Caco-2 (cell line): ENCODE measurements at regions not wholly inside any gene's neighbourhood (a gene's known extent, or its start where the extent isn't known, plus 50 kb on each side); places are given as distances from the start of the nearest gene placed in this dataset.

Experiments used
- BruUV-seq: library from RNA; stranded (reverse); fragments of 400-500 nt; replicated peaks from 2 replicates; lab custom pipeline; 2021; lab: Mats Ljungman, UMichigan
- CTCF ChIA-PET: fragments of 300-600 bp; sonication (Branson Sonifier 250); formaldehyde crosslinking; loops from one replicate; lab custom pipeline; 2022; ENCODE audit warnings: antibody characterized with exemption; lab: Charles Lee
- POLR2A ChIA-PET: fragments of 300-600 bp; sonication (Branson Sonifier 250); formaldehyde crosslinking; loops from one replicate; lab custom pipeline; 2022; ENCODE audit warnings: antibody characterized with exemption; lab: Charles Lee
- DNase-seq, 2 experiments: peaks; one replicate each; pipeline versions ENCODE4 v3.0.0 to v3.0.0-alpha.2; 2020 to 2022
- H3K27me3 ChIP-seq: replicated peaks from 2 replicates; pipeline ENCODE4 v1.6.0; 2011; ENCODE audit warnings: low read length; ENCODE audit not compliant: control insufficient read depth, insufficient read depth
- H3K36me3 ChIP-seq: 2 replicates; pipeline ENCODE4 v1.5.1; 2011; ENCODE audit warnings: low read length; ENCODE audit not compliant: control insufficient read depth, insufficient read depth
- H3K4me1 ChIP-seq: fragments of 250-450 bp; sonication (Bioruptor Pico); 2 replicates; pipeline ENCODE4 v1.5.1; 2020; ENCODE audit warnings: mild to moderate bottlenecking
- H3K4me3 ChIP-seq: 2 replicates; pipeline ENCODE4 v1.5.1; 2011; ENCODE audit warnings: low read depth, mild to moderate bottlenecking, control low read depth, low read length
- H3K9me3 ChIP-seq: fragments of 250-450 bp; sonication (Bioruptor Pico); 2 replicates; pipeline ENCODE4 v1.5.1; 2020; ENCODE audit warnings: mild to moderate bottlenecking, moderate library complexity
- H3K27ac Mint-ChIP-seq: one replicate; pipeline ENCODE4 v1.8.0; 2022; ENCODE audit warnings: mixed read lengths; ENCODE audit not compliant: unreplicated experiment
- H3K27me3 Mint-ChIP-seq: one replicate; pipeline ENCODE4 v1.8.0; 2022; ENCODE audit warnings: mixed read lengths; ENCODE audit not compliant: insufficient read depth, unreplicated experiment
- H3K36me3 Mint-ChIP-seq: one replicate; pipeline ENCODE4 v1.8.0; 2022; ENCODE audit warnings: mild to moderate bottlenecking, mixed read lengths; ENCODE audit not compliant: insufficient read depth, unreplicated experiment
- H3K4me1 Mint-ChIP-seq: one replicate; pipeline ENCODE4 v1.8.0; 2022; ENCODE audit warnings: low read depth, mixed read lengths; ENCODE audit not compliant: unreplicated experiment
- H3K4me3 Mint-ChIP-seq: one replicate; pipeline ENCODE4 v1.8.0; 2022; ENCODE audit warnings: mild to moderate bottlenecking, moderate library complexity, mixed read lengths; ENCODE audit not compliant: unreplicated experiment
- H3K9me3 Mint-ChIP-seq: one replicate; pipeline ENCODE4 v1.8.0; 2022; ENCODE audit warnings: mixed read lengths; ENCODE audit not compliant: unreplicated experiment
- intact Hi-C: fragments of 100-400 bp; cut with micrococcal nuclease; formaldehyde crosslinking; loops from one replicate; pipeline ENCODE4 v1.10.0; 2022; ENCODE audit not compliant: unreplicated experiment
- TF ChIP-seq, protein P1 (sequence below), 2 experiments: fragments of 200-600 bp in 1 of 2; IDR thresholded peaks; 1 replicate in 1 of 2; 2 replicates in 1 of 2; pipeline versions ENCODE4 v1.5.1 to v1.8.0; 2011 to 2022; ENCODE audit warnings: antibody characterized with exemption in 1 of 2, control low read depth in 1 of 2, inconsistent platforms in 1 of 2, low read depth in 1 of 2, low read length in 1 of 2, mild to moderate bottlenecking in 1 of 2, moderate library complexity in 1 of 2; ENCODE audit not compliant: insufficient read depth in 1 of 2, severe bottlenecking in 1 of 2, unreplicated experiment in 1 of 2

DNA sequence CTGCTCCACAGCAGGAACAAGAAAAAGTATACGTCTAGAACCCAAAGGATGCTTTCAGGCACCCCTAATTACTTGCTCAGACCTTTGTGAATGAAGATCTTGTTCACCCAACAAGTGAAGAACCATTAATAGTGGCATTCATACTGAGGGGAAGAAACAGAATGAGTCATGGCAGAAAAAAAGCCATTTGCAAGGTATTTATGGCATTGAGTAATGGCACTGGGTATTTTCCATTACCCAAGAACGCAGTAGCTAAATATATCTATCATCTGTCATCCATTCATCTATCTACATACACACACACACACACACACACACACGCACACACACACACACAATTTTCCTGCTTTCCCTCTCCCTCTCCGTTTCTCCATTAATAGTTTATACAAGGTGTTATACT is 56.4 kb upstream of the XIRP2 start:
- Histone ChIP-seq H3K27me3 (no peaks in the 10 kb centered on the region), H3K4me1 (no peaks in the 10 kb centered on the region), H3K4me3 (no peak overlapping the region), H3K36me3 (no peaks in the 10 kb centered on the region), H3K9me3 (no peaks in the 10 kb centered on the region)
- no peak for DNase-seq
- BruUV-seq = no TSS peak
- H3K4me3 Mint-ChIP-seq = no peak overlapping the region
- CTCF ChIA-PET = no interaction called here
- TF ChIP-seq, protein P1, sequence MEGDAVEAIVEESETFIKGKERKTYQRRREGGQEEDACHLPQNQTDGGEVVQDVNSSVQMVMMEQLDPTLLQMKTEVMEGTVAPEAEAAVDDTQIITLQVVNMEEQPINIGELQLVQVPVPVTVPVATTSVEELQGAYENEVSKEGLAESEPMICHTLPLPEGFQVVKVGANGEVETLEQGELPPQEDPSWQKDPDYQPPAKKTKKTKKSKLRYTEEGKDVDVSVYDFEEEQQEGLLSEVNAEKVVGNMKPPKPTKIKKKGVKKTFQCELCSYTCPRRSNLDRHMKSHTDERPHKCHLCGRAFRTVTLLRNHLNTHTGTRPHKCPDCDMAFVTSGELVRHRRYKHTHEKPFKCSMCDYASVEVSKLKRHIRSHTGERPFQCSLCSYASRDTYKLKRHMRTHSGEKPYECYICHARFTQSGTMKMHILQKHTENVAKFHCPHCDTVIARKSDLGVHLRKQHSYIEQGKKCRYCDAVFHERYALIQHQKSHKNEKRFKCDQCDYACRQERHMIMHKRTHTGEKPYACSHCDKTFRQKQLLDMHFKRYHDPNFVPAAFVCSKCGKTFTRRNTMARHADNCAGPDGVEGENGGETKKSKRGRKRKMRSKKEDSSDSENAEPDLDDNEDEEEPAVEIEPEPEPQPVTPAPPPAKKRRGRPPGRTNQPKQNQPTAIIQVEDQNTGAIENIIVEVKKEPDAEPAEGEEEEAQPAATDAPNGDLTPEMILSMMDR (IDR thresholded peaks at IDR 0.05; ENCODE audit: insufficient read depth in 1 of 2, low read depth in 1 of 2, low read length in 1 of 2, severe bottlenecking in 1 of 2, unreplicated experiment in 1 of 2) = no peak
- intact Hi-C loops = no loop called here
- no peaks in the 10 kb centered on the region for H3K27me3 Mint-ChIP-seq
- no peaks in the 10 kb centered on the region for H3K9me3 Mint-ChIP-seq
- POLR2A ChIA-PET = no interaction called here
- no peak overlapping the region for H3K27ac Mint-ChIP-seq
- H3K36me3 Mint-ChIP-seq = no peaks in the 10 kb centered on the region
- no peaks in the 10 kb centered on the region for H3K4me1 Mint-ChIP-seq

DNA sequence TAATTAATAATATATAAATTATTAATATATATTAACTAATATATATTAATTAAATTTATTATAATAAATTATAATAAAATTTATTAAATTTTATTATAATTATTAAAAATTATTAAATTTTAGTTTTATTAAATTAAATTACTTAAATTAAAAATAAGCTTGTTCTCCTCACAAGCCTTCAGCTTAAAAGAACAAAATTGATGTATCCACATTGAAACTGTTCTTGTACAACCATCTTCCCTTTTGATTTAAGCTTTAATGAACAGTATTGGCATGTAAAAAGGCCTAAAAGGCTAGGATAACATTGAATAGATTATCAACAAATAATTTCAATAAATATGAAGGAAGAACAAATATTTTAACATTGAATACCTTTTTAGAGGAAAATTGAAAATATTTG is 62.4 kb upstream of the XIRP2 start:
- H3K4me3 ChIP-seq = no peak overlapping the region
- H3K27me3 Mint-ChIP-seq = no peaks in the 10 kb centered on the region

DNA sequence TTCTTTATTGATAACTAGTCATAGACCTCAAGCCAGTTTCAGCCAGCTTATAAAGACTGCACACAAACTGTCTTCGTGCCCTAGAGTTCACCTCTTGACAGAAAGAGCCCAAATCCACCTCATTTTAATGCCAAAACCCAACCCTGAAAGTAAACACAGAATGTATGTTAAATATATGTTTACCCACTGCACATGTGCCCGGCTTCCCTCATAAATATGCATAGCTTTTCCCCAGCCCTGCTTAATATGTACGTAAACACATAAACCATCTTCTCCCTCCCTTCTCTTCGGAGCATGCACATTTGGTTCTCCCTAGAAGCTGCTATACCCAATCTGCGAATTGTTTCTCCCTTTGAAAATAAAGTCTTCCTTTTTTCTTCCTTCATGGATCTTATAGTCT is 73.9 kb upstream of the XIRP2 start:
- Histone ChIP-seq H3K9me3 (no peaks in the 10 kb centered on the region), H3K4me3 (no peak overlapping the region), H3K27me3 (no peaks in the 10 kb centered on the region), H3K4me1 (no peaks in the 10 kb centered on the region), H3K36me3 (no peaks in the 10 kb centered on the region)
- POLR2A ChIA-PET = no interaction called here
- Mint-ChIP-seq H3K4me1 (no peaks in the 10 kb centered on the region), H3K9me3 (no peaks in the 10 kb centered on the region), H3K27ac (no peak overlapping the region), H3K36me3 (no peaks in the 10 kb centered on the region), H3K4me3 (no peak overlapping the region), H3K27me3 (no peaks in the 10 kb centered on the region)
- TF ChIP-seq, protein P1 (IDR thresholded peaks at IDR 0.05; ENCODE audit: insufficient read depth in 1 of 2, low read depth in 1 of 2, low read length in 1 of 2, severe bottlenecking in 1 of 2, unreplicated experiment in 1 of 2) = no peak
- no peak for DNase-seq
- no TSS peak for BruUV-seq
- intact Hi-C loops = no loop called here
- CTCF ChIA-PET = no interaction called here

More for the DNA sequence above, 62.4 kb upstream of the XIRP2 start:
- Histone ChIP-seq H3K36me3 (no peaks in the 10 kb centered on the region), H3K9me3 (no peaks in the 10 kb centered on the region), H3K27me3 (no peaks in the 10 kb centered on the region), H3K4me1 (no peaks in the 10 kb centered on the region)
- Mint-ChIP-seq H3K4me3 (no peak overlapping the region), H3K9me3 (no peaks in the 10 kb centered on the region), H3K36me3 (no peaks in the 10 kb centered on the region), H3K4me1 (no peaks in the 10 kb centered on the region), H3K27ac (no peak overlapping the region)
- no peak for DNase-seq
- TF ChIP-seq, protein P1 (IDR thresholded peaks at IDR 0.05; ENCODE audit: insufficient read depth in 1 of 2, low read depth in 1 of 2, low read length in 1 of 2, severe bottlenecking in 1 of 2, unreplicated experiment in 1 of 2) = no peak
- POLR2A ChIA-PET = no interaction called here
- CTCF ChIA-PET = no interaction called here
- intact Hi-C loops = no loop called here
- no TSS peak for BruUV-seq
